ENCODE measurements at regions not wholly inside any gene's neighbourhood (a gene's known extent, or its start where the extent isn't known, plus 50 kb on each side); places are given as distances from the start of the nearest gene placed in this dataset.

DNA sequence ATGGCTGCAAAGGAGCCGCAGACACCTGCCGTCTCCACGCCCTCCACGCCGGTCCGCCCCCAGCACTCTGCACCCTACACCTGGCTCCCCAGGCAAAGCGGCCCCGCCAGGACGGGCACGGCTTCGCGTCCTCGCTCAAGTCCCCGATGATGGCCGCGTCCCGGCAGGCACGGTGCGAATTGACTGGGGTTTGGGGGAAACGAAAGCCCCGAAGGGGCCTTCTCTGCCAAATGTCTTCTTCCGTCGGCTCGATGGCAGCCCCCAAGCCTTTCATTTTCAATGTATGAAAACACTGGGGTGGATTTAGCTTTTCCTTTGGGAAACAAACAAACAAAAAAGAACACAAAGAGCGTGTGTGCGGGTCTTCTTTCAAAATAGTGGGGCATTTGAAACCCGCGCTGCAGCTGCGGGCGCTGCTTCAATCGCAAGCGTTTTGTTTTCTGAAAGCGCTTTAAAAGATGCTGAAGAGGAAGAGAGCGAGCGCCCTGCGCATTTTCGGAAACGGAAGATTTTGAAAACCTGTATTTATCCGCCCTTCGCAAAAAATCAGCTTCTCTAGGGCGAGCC lies 160.0 kb downstream of the RMI1 start:
- POLR2A ChIA-PET, result no interaction called here
- Mint-ChIP-seq H3K9me3 (no peaks in the 10 kb centered on the region), H3K36me3 (no peaks in the 10 kb centered on the region), H3K27ac (no peak overlapping the region), H3K4me3 (peak overlapping the region; percentile 86), H3K27me3 (peaks cover 47% of the 10 kb centered on the region), H3K4me1 (peaks cover 9% of the 10 kb centered on the region)
- DNase-seq (peak; percentile 32), ATAC-seq (ENCODE audit: low read depth) (peak; percentile 52)

DNA sequence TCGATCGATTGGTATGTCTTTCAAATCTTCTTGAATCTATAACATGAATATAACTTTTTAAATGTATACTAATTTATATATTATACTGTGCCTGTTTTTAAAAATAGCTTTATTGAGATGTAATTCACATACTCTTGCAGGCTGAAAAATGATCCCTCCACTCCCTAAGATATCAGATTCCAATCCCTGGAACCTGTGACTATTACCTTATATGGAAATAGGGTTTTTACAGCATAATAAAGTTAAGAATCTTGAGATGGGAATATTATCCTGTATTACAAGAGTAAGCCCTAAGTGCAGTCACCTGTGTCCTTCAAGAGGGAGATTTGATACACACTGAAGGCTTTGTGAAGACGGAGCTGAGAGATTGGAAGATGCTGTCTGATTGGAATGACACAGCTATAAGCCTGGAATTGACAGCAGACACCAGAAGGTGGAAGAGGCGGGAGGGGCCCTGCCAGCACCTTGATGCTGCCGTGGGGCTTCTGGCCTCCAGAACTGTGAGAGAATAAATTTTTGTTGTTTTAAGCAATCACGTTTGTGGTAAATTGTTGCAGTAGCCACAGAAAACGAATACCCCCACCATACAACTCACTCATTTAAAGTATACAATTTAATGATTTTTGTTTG lies 161.3 kb downstream of the RMI1 start:
- DNase-seq (no peak), ATAC-seq (ENCODE audit: low read depth) (no peak)
- Mint-ChIP-seq H3K27me3 (peaks cover 44% of the 10 kb centered on the region), H3K4me1 (peaks cover 9% of the 10 kb centered on the region), H3K27ac (no peak overlapping the region), H3K4me3 (no peak overlapping the region), H3K36me3 (no peaks in the 10 kb centered on the region), H3K9me3 (no peaks in the 10 kb centered on the region)
- POLR2A ChIA-PET, result no interaction called here

DNA sequence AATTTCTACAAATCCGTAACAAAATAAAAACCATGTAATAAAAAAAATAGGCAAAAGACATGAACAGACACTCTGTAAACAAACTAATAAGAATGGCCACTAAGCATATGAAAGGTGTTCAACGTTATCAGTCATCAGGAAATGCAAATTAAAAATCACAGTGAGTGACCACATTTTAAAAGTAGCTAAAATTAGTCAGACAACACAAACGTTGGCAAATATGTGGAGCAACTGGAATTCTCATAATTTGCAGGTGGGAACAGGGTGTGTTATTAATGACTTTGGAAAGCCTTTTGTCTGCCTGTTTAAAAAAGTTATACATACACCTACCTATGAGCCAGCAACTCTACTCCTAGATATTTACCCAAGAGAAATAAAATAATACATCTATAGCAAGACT lies 164.4 kb downstream of the RMI1 start:
- DNase-seq (no peak), ATAC-seq (ENCODE audit: low read depth) (no peak)
- Mint-ChIP-seq H3K36me3 (no peaks in the 10 kb centered on the region), H3K27ac (no peak overlapping the region), H3K27me3 (peaks cover 32% of the 10 kb centered on the region), H3K4me1 (peaks cover 4% of the 10 kb centered on the region), H3K9me3 (no peaks in the 10 kb centered on the region), H3K4me3 (no peak overlapping the region)
- POLR2A ChIA-PET, result no interaction called here

DNA sequence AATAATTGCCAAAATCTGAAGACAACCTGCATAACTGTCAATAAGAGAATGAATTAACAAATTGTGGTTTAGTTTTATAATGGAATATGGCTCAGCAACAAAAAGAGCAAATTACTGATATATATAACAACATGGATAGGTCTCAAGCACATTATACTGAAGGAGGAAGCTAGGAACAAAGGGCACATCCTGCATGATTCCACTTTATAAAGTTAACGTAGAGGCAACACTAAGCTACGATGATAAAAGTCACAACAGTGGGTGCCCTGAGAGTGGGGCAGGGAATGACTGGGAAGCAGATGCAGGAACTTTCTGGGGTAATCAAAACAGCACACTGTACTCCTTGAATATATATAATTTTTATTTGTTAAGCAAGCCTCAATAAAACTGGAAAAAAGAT lies 165.2 kb downstream of the RMI1 start:
- H3K36me3 Mint-ChIP-seq, result no peaks in the 10 kb centered on the region
- DNase-seq, result no peak
- H3K4me1 Mint-ChIP-seq, result peaks cover 2% of the 10 kb centered on the region
- POLR2A ChIA-PET, result no interaction called here
- H3K27me3 Mint-ChIP-seq, result peaks cover 25% of the 10 kb centered on the region
- H3K27ac Mint-ChIP-seq, result no peak overlapping the region
- ATAC-seq (ENCODE audit: low read depth), result no peak
- no peaks in the 10 kb centered on the region for H3K9me3 Mint-ChIP-seq
- H3K4me3 Mint-ChIP-seq, result no peak overlapping the region

DNA sequence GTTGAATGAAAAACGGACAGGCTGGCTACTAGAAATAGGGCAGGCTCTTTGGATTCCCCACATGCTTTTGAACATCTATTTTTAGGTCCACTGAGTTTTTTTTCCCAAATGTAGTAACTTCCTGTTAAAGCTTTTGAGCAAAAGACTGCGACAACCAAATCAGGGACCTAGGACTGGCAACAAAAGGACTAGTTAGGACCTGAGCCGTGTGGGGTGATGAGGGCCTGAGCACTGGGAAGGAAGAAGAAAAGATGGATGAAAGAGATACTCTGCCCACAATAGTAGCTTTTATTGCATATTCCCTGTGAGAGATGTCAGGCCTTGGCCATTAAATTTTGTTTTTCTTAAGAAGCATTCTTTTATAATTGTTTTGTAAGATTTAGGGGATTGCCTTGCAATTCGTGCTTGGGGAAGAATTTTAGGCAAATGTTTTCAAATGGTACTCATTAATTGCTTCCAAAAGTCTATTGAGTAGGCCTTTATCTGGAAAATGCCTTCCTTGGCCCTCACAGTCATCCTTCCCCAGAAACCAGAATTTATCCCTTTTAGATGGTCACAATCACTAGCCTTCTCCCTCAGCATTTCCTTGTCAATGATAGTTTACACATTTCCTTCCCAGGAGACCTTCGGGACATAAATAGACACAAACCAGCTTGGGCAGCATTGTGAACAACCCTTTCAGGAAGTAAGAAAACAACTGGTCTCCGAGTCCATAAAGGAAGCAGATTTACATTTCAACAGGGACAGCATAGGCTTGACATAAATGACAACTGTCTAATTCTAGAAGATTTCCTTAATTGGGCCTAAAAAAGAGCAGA lies 166.5 kb downstream of the RMI1 start:
- Mint-ChIP-seq H3K27ac (no peak overlapping the region), H3K36me3 (no peaks in the 10 kb centered on the region), H3K27me3 (peaks cover 12% of the 10 kb centered on the region), H3K4me3 (no peak overlapping the region), H3K9me3 (no peaks in the 10 kb centered on the region), H3K4me1 (no peaks in the 10 kb centered on the region)
- POLR2A ChIA-PET, result no interaction called here
- no peak for ATAC-seq (ENCODE audit: low read depth)
- DNase-seq, result no peak

DNA sequence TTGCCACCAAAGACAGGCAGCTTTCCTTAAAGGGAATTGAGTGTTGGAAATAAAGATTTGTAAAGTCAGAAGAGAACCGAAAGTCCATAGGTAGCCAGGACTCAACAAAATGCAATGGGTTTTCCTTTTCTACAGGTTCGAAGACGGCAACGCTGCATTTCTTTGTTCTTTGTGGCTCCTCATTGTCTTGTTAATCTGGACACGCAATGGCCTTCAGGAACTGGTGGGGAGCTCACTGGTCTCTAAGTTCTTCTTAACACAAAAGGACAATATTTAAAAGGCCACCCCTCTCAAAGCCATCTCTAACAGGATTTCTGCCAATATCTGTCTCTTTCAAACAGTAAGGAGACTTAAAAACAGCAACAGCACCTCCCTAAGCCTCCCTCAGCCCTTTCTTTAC lies 170.6 kb downstream of the RMI1 start:
- POLR2A ChIA-PET, result no interaction called here
- ATAC-seq (ENCODE audit: low read depth), result no peak
- Mint-ChIP-seq H3K4me1 (no peaks in the 10 kb centered on the region), H3K36me3 (no peaks in the 10 kb centered on the region), H3K4me3 (no peak overlapping the region), H3K27ac (no peak overlapping the region), H3K9me3 (no peaks in the 10 kb centered on the region), H3K27me3 (peaks cover 15% of the 10 kb centered on the region)
- no peak for DNase-seq

DNA sequence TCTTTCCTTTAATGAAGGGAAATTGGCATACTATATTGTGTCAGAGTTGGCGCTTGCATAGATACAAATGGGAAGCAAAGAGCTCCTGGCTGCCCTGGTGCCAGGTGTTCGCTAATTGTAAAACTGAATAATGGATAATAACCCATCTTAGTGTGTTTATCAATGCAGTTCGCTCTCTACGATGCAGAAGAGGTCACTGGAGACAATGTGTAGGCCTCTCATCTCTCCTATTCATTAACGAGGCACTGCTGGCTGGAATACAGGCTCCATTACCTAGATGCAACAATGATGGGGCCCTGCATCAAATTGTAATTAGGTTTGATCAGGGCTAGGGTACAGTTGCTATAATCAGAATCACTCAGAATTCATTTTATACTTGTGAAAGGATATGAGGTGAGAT lies 171.0 kb downstream of the RMI1 start:
- POLR2A ChIA-PET, result no interaction called here
- Mint-ChIP-seq H3K9me3 (no peaks in the 10 kb centered on the region), H3K27ac (no peak overlapping the region), H3K4me3 (no peak overlapping the region), H3K4me1 (no peaks in the 10 kb centered on the region), H3K27me3 (peaks cover 15% of the 10 kb centered on the region), H3K36me3 (no peaks in the 10 kb centered on the region)
- no peak for DNase-seq
- ATAC-seq (ENCODE audit: low read depth), result no peak

DNA sequence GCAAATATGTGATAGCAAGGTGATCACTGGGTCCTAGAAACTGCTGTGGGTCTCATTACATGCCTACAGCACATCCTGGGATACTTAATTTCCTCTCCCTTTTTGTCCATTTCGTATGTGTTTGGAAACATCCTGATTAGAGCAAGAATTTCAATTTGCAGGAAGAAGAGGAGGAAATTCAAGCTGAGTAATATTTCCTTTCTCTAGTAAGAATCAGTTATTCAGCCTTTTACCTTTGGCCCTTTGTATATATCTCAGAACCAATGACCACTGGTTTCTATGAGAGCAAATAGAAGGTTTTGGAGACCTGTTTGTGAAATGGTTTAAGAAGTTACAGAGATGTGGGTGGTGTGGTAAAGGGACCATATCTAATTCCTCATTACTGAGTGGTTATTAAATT lies 171.6 kb downstream of the RMI1 start:
- Mint-ChIP-seq H3K4me3 (no peak overlapping the region), H3K36me3 (no peaks in the 10 kb centered on the region), H3K27me3 (peaks cover 15% of the 10 kb centered on the region), H3K4me1 (no peaks in the 10 kb centered on the region), H3K27ac (no peak overlapping the region), H3K9me3 (no peaks in the 10 kb centered on the region)
- no peak for ATAC-seq (ENCODE audit: low read depth)
- no peak for DNase-seq
- POLR2A ChIA-PET, result no interaction called here

DNA sequence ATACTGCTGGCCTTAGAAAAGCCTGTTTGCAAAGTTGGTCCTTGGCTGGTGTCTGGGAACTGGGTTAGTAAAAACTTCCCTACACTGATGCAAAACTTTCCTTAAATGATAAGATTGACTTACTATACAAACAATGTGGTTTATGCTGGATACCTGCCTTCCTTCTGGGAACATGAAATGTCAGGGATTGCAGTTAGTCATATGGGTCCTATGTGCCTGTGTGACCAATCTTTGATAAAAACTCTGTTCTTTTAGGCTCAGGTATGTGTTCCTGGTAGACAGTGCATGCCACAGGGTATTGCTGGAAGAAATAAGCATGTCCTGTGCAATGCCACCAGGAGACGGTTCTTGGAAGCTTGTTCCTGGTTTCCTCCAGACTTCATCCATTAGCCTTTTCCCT lies 173.3 kb downstream of the RMI1 start:
- H3K9me3 Mint-ChIP-seq, result no peaks in the 10 kb centered on the region
- peaks cover 24% of the 10 kb centered on the region for H3K27me3 Mint-ChIP-seq
- no peaks in the 10 kb centered on the region for H3K4me1 Mint-ChIP-seq
- H3K4me3 Mint-ChIP-seq, result no peak overlapping the region
- ATAC-seq (ENCODE audit: low read depth) (no peak), DNase-seq (no peak)
- POLR2A ChIA-PET, result no interaction called here
- H3K36me3 Mint-ChIP-seq, result no peaks in the 10 kb centered on the region
- no peak overlapping the region for H3K27ac Mint-ChIP-seq

DNA sequence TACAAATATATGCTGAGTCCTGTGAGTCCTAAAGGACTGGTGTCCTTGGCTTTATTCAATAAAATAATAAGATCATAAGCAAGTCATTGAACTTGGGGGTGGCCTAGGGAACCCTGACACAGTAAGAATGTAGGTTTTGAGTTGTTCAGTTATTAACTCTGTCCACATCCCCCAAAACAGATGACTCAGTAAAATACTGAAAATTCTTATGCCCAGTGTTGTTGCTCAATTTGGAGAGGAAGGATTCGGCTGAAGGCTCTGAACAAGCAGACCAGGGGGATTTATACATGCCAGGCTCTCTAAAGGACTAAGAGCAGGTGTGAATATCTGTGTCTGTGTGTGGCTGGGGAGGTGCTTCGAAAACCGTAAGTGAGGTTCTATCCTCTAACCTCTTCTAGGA lies 173.7 kb downstream of the RMI1 start:
- POLR2A ChIA-PET, result no interaction called here
- H3K27me3 Mint-ChIP-seq, result peaks cover 29% of the 10 kb centered on the region
- no peak for ATAC-seq (ENCODE audit: low read depth)

DNA sequence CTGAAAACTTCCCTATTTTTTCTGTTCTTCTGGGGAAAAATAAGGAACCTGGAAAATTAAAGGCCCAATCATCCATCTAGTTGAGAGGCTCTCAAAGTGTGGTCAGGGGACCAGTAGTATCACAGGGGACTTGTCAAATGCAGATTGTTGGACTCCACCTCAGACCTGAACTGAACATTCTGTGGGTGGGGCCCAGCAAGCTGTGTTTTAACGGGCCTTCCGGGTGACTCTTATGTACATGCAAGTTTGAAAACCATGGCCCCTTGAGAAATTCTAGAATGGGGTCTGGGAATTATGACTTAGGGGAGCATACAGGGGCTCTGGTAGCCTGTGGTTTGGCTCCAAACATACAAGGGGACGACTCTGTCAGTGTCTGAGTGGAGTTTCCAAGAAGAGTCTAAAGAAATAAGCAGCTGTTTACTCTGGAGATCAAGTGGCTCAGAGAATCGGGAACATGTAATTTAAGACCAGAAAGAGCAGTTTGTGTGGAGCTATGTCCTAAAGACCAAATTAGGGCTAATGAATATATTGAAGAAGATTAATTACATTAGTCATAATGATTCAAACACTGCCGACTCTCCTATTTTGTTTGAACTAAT lies 177.4 kb downstream of the SLC28A3 start:
- Mint-ChIP-seq H3K4me3 (no peak overlapping the region), H3K27me3 (peaks cover 25% of the 10 kb centered on the region), H3K9me3 (no peaks in the 10 kb centered on the region), H3K27ac (no peak overlapping the region), H3K36me3 (no peaks in the 10 kb centered on the region), H3K4me1 (no peaks in the 10 kb centered on the region)
- POLR2A ChIA-PET, result no interaction called here
- ATAC-seq (ENCODE audit: low read depth) (no peak), DNase-seq (no peak)

More for the DNA sequence above, 173.7 kb downstream of the RMI1 start:
- no peak overlapping the region for H3K27ac Mint-ChIP-seq
- no peaks in the 10 kb centered on the region for H3K4me1 Mint-ChIP-seq
- no peak for DNase-seq
- no peaks in the 10 kb centered on the region for H3K36me3 Mint-ChIP-seq
- H3K9me3 Mint-ChIP-seq, result no peaks in the 10 kb centered on the region
- H3K4me3 Mint-ChIP-seq, result no peak overlapping the region

DNA sequence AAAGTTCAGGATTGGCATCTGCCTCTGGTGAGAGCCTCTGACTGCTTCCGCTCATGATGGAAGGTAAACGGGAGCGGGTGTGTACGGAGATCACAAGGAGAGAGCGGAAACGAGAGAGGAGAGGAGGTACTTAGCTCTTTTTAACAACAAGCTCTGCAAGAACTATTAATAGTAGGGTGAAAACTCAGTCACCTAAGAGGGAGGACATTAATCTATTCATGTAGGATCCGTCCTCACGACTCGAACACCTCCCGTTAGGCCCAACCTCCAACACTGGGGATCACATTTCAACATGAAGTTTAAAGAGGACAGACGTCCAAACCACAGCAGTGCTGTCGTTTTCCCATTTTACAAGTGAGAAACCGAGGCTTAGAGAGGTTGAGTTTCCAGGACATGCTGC lies 173.7 kb downstream of the SLC28A3 start:
- Mint-ChIP-seq H3K4me1 (no peaks in the 10 kb centered on the region), H3K27me3 (peaks cover 8% of the 10 kb centered on the region), H3K9me3 (no peaks in the 10 kb centered on the region), H3K4me3 (no peak overlapping the region), H3K36me3 (no peaks in the 10 kb centered on the region), H3K27ac (no peak overlapping the region)
- ATAC-seq (ENCODE audit: low read depth) (no peak), DNase-seq (no peak)
- POLR2A ChIA-PET, result no interaction called here

DNA sequence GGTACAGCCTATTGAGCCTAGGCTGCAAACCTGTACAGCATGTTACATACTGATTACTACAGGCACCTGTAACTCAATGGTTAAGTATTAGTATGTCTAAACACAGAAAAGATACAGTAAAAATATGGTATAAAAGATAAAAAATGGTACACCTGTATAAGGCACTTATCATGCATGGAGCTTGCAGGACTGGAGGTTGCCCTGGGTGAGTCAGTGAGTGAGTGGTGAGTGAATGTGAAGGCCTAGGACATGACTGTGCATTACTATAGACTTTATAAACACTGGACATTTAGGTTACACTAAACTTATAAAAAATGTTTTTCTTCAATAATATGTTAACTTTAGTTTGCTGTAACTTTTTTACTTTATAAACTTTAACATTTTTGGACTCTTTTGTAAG lies 171.3 kb downstream of the SLC28A3 start:
- H3K9me3 Mint-ChIP-seq, result no peaks in the 10 kb centered on the region
- no peaks in the 10 kb centered on the region for H3K27me3 Mint-ChIP-seq
- ATAC-seq (ENCODE audit: low read depth) (no peak), DNase-seq (no peak)
- peaks cover under 1% of the 10 kb centered on the region for H3K4me1 Mint-ChIP-seq
- POLR2A ChIA-PET, result no interaction called here
- no peak overlapping the region for H3K4me3 Mint-ChIP-seq
- H3K27ac Mint-ChIP-seq, result no peak overlapping the region
- no peaks in the 10 kb centered on the region for H3K36me3 Mint-ChIP-seq
